GM12878 (cell line): ENCODE measurements at regions not wholly inside any gene's neighbourhood (a gene's known extent, or its start where the extent isn't known, plus 50 kb on each side); places are given as distances from the start of the nearest gene placed in this dataset.

Experiments
- ATAC-seq: fragments of 200-7000 bp; cut with Tn5 transposase; 3 replicates; pipeline ENCODE4 v1.9.1; 2020; ENCODE audit warnings: mild to moderate bottlenecking, moderate library complexity
- BruUV-seq: library from RNA; stranded (reverse); fragments of 400-500 nt; replicated peaks from 2 replicates; lab custom pipeline; 2021; lab: Mats Ljungman, UMichigan
- CTCF ChIA-PET: fragments of 300-600 bp; sonication (Branson Sonifier 250); formaldehyde crosslinking; extraction: SDS; loops from one replicate; lab custom pipeline; 2021; ENCODE audit warnings: inconsistent platforms; lab: Yijun Ruan, JAX
- POLR2A ChIA-PET: fragments of 350-600 bp; formaldehyde crosslinking; extraction: SDS; loops from one replicate; lab custom pipeline; 2021; ENCODE audit warnings: inconsistent platforms; lab: Charles Lee
- RAD21 ChIA-PET: fragments of 300-600 bp; sonication (Branson Sonifier 250); formaldehyde crosslinking; loops from one replicate; lab custom pipeline; 2023; ENCODE audit warnings: antibody characterized with exemption; ENCODE audit not compliant: unreplicated experiment; lab: Charles Lee
- SMC1A ChIA-PET: fragments of 300-600 bp; sonication (Branson Sonifier 250); formaldehyde crosslinking; loops from one replicate; lab custom pipeline; 2023; ENCODE audit not compliant: unreplicated experiment, uncharacterized antibody; lab: Charles Lee
- DNase-seq: peaks from one replicate; pipeline ENCODE4 v3.0.0-alpha.2; 2011; ENCODE audit warnings: low read depth, low spot score
- FAIRE-seq: peaks from 3 replicates; lab custom pipeline; 2011; peaks lifted over from hg19 to GRCh38; lab: Jason Lieb, UNC
- H2AFZ ChIP-seq: 2 replicates; pipeline ENCODE4 v1.6.0; 2011; ENCODE audit warnings: low read depth, low read length, control low read depth; ENCODE audit not compliant: control insufficient read depth
- H3K27ac ChIP-seq: 2 replicates; pipeline ENCODE4 v1.5.1; 2011; ENCODE audit warnings: control low read depth; ENCODE audit not compliant: control insufficient read depth, insufficient read depth
- H3K27me3 ChIP-seq, 2 experiments: replicated peaks in 1 of 2; 2 replicates each; pipeline versions ENCODE4 v1.6.0 to v1.6.1; 2011; ENCODE audit warnings: low read length in 1 of 2; ENCODE audit not compliant: control insufficient read depth in 2 of 2, insufficient read depth in 2 of 2
- H3K36me3 ChIP-seq, 2 experiments: 2 replicates each; pipeline ENCODE4 v1.5.1; 2011; ENCODE audit warnings: low read length in 1 of 2; ENCODE audit not compliant: control insufficient read depth in 2 of 2, insufficient read depth in 2 of 2
- H3K4me1 ChIP-seq: 2 replicates; pipeline ENCODE4 v1.6.1; 2011; ENCODE audit warnings: mild to moderate bottlenecking, low read length, moderate library complexity, mixed read lengths; ENCODE audit not compliant: control insufficient read depth, insufficient read depth
- H3K4me2 ChIP-seq: 2 replicates; pipeline ENCODE4 v1.6.0; 2011; ENCODE audit warnings: control low read depth; ENCODE audit not compliant: control insufficient read depth, insufficient read depth
- H3K4me3 ChIP-seq: fragments of 200-600 bp; sonication (generic); 2 replicates; pipeline ENCODE4 v1.5.1; 2016
- H3K79me2 ChIP-seq: 2 replicates; pipeline ENCODE4 v1.6.0; 2011; ENCODE audit warnings: low read length; ENCODE audit not compliant: control insufficient read depth, insufficient read depth
- H3K9ac ChIP-seq: 2 replicates; pipeline ENCODE4 v1.8.0; 2011; ENCODE audit warnings: low read length, control low read depth, mixed read lengths; ENCODE audit not compliant: control insufficient read depth, insufficient read depth
- H3K9me3 ChIP-seq: replicated peaks from 3 replicates; pipeline ENCODE4 v1.5.1; 2011; ENCODE audit warnings: mild to moderate bottlenecking, low read length; ENCODE audit not compliant: control insufficient read depth, insufficient read depth
- H4K20me1 ChIP-seq: 2 replicates; pipeline ENCODE4 v1.6.0; 2011; ENCODE audit not compliant: control insufficient read depth, insufficient read depth
- ATF7 ChIP-seq: fragments of 450-650 bp; IDR thresholded peaks from 2 replicates; pipeline ENCODE4 v1.6.1; 2016; ENCODE audit warnings: low read depth, mild to moderate bottlenecking
- CEBPB ChIP-seq, 2 experiments: fragments of 150-350 bp in 1 of 2; IDR thresholded peaks; 2 replicates each; pipeline ENCODE4 v1.6.1; 2012 to 2014; ENCODE audit warnings: low read depth in 2 of 2, low read length in 2 of 2, borderline replicate concordance in 1 of 2, inconsistent platforms in 1 of 2
- CHD2 ChIP-seq: IDR thresholded peaks from 2 replicates; pipeline ENCODE4 v1.6.1; 2011; ENCODE audit warnings: low read depth, low read length, improper control_type of control experiment, borderline replicate concordance
- NFXL1 ChIP-seq: fragments of 450-650 bp; IDR thresholded peaks from 2 replicates; pipeline ENCODE4 v1.6.1; 2017; ENCODE audit warnings: antibody characterized with exemption, mild to moderate bottlenecking, borderline replicate concordance
- TBL1XR1 ChIP-seq: IDR thresholded peaks from 2 replicates; pipeline ENCODE4 v1.6.1; 2012; ENCODE audit warnings: low read depth, low read length, improper control_type of control experiment
- TCF7 ChIP-seq: IDR thresholded peaks from 2 replicates; pipeline ENCODE4 v1.6.1; 2014; ENCODE audit warnings: antibody characterized with exemption, borderline replicate concordance
- ZNF207 ChIP-seq: fragments of 450-650 bp; IDR thresholded peaks from 2 replicates; pipeline ENCODE4 v1.6.1; 2014; ENCODE audit warnings: antibody characterized with exemption, mild to moderate bottlenecking, borderline replicate concordance
- ZNF384 ChIP-seq: IDR thresholded peaks from 2 replicates; pipeline ENCODE4 v1.6.1; 2012; ENCODE audit warnings: low read depth, mild to moderate bottlenecking, low read length, improper control_type of control experiment, borderline replicate concordance
- ZSCAN29 ChIP-seq: fragments of 450-650 bp; IDR thresholded peaks from 2 replicates; pipeline ENCODE4 v1.6.1; 2017; ENCODE audit warnings: mild to moderate bottlenecking, moderate library complexity
- WGBS: methylation state at CpG from one replicate; pipeline ENCODE4 v1.1.6; 2016; ENCODE audit warnings: low lambda C conversion rate; ENCODE audit not compliant: insufficient replicate concordance, insufficient coverage; ENCODE audit errors: missing lambda C conversion rate; 5-methylcytosine and 5-hydroxymethylcytosine counted together
- in situ Hi-C: fragments of 300-500 bp; cut with MboI; formaldehyde crosslinking; loops from 9 replicates; pipeline ENCODE4 v1.14.3; 2018; ENCODE audit warnings: mixed read lengths
- intact Hi-C: fragments of 100-400 bp; cut with micrococcal nuclease; formaldehyde crosslinking; loops from one replicate; pipeline ENCODE4 v1.14.2; 2022; ENCODE audit not compliant: unreplicated experiment
- TF ChIP-seq, protein P1 (sequence below): IDR thresholded peaks from 2 replicates; pipeline ENCODE4 v1.6.1; 2012; ENCODE audit warnings: low read length, inconsistent platforms
- TF ChIP-seq, protein P2 (sequence below): fragments of 450-650 bp; formaldehyde crosslinking; IDR thresholded peaks from 2 replicates; pipeline ENCODE4 v1.4.0; 2020; ENCODE audit warnings: mild to moderate bottlenecking, moderate library complexity
- TF ChIP-seq, protein P3 (sequence below): IDR thresholded peaks from 2 replicates; pipeline ENCODE4 v1.6.1; 2012; ENCODE audit warnings: low read depth, low read length, improper control_type of control experiment

DNA sequence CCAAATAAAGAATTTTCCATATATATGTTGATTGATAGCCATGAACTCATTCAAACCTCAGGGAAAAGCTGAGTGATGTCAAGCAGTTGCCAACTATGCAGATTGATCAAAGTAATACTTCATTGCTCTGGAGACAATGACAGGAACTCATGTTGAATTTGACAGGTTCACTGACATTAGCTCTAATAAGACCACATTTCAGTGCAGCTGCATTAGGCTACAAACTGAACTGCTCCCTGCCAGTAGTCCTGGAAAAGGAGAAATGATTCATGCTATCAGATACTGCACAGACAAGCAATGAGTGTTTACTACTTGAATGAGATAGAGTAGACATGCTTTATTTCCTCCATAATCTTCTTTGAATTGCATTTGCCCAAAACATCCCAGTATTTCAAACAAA lies 948.4 kb downstream of the MRPL39 start:
- DNase-seq, result no peak
- in situ Hi-C loops, result no loop called here
- Histone ChIP-seq H3K4me1 (no peaks in the 10 kb centered on the region), H3K36me3 (no peaks in the 10 kb centered on the region), H3K27me3 (no peaks in the 10 kb centered on the region), H3K79me2 (no peaks in the 10 kb centered on the region), H3K9me3 (no peaks in the 10 kb centered on the region), H2AFZ (no peak overlapping the region), H3K4me2 (no peak overlapping the region), H4K20me1 (no peaks in the 10 kb centered on the region), H3K9ac (no peak overlapping the region), H3K27ac (no peak overlapping the region), H3K4me3 (no peak overlapping the region)
- POLR2A ChIA-PET, result no interaction called here
- SMC1A ChIA-PET, result no interaction called here
- RAD21 ChIA-PET, result no interaction called here
- intact Hi-C loops, result no loop called here
- BruUV-seq, result no TSS peak
- ATAC-seq, result no peak
- TF ChIP-seq TBL1XR1 (no peak), ATF7 (no peak), ZNF384 (no peak)
- TF ChIP-seq, protein P1, sequence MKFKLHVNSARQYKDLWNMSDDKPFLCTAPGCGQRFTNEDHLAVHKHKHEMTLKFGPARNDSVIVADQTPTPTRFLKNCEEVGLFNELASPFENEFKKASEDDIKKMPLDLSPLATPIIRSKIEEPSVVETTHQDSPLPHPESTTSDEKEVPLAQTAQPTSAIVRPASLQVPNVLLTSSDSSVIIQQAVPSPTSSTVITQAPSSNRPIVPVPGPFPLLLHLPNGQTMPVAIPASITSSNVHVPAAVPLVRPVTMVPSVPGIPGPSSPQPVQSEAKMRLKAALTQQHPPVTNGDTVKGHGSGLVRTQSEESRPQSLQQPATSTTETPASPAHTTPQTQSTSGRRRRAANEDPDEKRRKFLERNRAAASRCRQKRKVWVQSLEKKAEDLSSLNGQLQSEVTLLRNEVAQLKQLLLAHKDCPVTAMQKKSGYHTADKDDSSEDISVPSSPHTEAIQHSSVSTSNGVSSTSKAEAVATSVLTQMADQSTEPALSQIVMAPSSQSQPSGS, result no peak
- CTCF ChIA-PET, result no interaction called here
- FAIRE-seq, result no peak

DNA sequence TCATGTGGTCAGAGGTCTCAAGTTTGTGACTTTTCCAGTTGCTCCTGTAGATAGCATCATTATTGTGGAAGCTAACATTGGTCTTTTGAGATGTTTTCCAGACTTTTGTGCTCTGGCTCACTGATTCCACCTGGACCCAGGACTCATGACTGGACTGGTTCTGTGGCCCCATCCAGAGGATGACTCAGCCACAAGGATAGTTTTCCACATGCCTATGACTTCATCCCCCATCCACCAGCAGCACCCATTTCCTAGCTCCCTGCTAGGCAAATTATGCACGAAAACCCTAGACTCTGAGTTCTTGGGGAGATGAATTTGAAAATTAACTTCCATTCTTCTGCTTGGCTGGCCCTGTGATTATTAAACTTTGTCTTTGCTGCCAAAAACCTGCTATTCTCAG lies 949.3 kb downstream of the MRPL39 start:
- Histone ChIP-seq H3K27ac (no peak overlapping the region), H3K9ac (no peak overlapping the region), H3K36me3 (no peaks in the 10 kb centered on the region), H3K9me3 (no peaks in the 10 kb centered on the region), H3K4me1 (no peaks in the 10 kb centered on the region), H3K79me2 (no peaks in the 10 kb centered on the region), H3K27me3 (no peaks in the 10 kb centered on the region), H4K20me1 (no peaks in the 10 kb centered on the region), H2AFZ (no peak overlapping the region), H3K4me3 (no peak overlapping the region), H3K4me2 (no peak overlapping the region)
- RAD21 ChIA-PET, result no interaction called here
- DNase-seq, result no peak
- 0% methylated on average over 1 of the region's 1 CpG for WGBS
- intact Hi-C loops, result no loop called here
- no peak for FAIRE-seq
- SMC1A ChIA-PET, result no interaction called here
- ATAC-seq, result no peak
- CTCF ChIA-PET, result no interaction called here
- in situ Hi-C loops, result no loop called here
- no TSS peak for BruUV-seq
- POLR2A ChIA-PET, result no interaction called here
- TF ChIP-seq ZNF207 (no peak), TCF7 (no peak), NFXL1 (no peak), ZSCAN29 (no peak), CHD2 (no peak), CEBPB (IDR thresholded peaks at IDR 0.05; ENCODE audit: borderline replicate concordance in 1 of 2, low read depth in 2 of 2, low read length in 2 of 2) (no peak)
- TF ChIP-seq, protein P2, sequence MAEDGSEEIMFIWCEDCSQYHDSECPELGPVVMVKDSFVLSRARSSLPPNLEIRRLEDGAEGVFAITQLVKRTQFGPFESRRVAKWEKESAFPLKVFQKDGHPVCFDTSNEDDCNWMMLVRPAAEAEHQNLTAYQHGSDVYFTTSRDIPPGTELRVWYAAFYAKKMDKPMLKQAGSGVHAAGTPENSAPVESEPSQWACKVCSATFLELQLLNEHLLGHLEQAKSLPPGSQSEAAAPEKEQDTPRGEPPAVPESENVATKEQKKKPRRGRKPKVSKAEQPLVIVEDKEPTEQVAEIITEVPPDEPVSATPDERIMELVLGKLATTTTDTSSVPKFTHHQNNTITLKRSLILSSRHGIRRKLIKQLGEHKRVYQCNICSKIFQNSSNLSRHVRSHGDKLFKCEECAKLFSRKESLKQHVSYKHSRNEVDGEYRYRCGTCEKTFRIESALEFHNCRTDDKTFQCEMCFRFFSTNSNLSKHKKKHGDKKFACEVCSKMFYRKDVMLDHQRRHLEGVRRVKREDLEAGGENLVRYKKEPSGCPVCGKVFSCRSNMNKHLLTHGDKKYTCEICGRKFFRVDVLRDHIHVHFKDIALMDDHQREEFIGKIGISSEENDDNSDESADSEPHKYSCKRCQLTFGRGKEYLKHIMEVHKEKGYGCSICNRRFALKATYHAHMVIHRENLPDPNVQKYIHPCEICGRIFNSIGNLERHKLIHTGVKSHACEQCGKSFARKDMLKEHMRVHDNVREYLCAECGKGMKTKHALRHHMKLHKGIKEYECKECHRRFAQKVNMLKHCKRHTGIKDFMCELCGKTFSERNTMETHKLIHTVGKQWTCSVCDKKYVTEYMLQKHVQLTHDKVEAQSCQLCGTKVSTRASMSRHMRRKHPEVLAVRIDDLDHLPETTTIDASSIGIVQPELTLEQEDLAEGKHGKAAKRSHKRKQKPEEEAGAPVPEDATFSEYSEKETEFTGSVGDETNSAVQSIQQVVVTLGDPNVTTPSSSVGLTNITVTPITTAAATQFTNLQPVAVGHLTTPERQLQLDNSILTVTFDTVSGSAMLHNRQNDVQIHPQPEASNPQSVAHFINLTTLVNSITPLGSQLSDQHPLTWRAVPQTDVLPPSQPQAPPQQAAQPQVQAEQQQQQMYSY, result no peak
- TF ChIP-seq, protein P3, sequence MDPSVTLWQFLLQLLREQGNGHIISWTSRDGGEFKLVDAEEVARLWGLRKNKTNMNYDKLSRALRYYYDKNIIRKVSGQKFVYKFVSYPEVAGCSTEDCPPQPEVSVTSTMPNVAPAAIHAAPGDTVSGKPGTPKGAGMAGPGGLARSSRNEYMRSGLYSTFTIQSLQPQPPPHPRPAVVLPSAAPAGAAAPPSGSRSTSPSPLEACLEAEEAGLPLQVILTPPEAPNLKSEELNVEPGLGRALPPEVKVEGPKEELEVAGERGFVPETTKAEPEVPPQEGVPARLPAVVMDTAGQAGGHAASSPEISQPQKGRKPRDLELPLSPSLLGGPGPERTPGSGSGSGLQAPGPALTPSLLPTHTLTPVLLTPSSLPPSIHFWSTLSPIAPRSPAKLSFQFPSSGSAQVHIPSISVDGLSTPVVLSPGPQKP, result no peak
